Activated CD8-positive, alpha-beta memory T cell treated with anti-CD3 and anti-CD28 coated beads, Interleukin-2, amount 50 U/mL, for 1 hour (primary cell): ENCODE measurements at regions not wholly inside any gene's neighbourhood (a gene's known extent, or its start where the extent isn't known, plus 50 kb on each side); places are given as distances from the start of the nearest gene placed in this dataset.

Experiments
- DNase-seq: peaks from one replicate; pipeline ENCODE4 v3.0.0-alpha.2; 2020; ENCODE audit errors: extremely low read depth

DNA sequence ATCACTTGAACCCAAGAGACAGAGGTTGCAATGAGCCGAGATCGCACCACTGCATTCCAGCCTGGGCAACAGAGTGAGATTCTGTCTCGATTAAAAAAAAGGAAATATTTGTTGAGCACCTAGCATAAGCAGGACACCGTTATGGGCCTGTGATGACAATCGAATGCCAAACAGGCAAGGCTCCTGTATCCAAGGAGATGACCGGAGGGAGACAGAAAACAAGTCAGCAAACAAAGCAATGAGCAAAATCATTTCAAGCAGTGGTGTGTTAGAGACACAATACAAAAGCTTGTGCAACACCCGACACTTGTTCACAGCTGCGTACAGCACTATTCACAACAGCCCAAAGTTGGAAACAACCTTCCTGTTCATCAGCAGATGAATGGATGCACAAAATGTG lies 87.1 kb upstream of the CPEB4 start:
- DNase-seq = no peak

DNA sequence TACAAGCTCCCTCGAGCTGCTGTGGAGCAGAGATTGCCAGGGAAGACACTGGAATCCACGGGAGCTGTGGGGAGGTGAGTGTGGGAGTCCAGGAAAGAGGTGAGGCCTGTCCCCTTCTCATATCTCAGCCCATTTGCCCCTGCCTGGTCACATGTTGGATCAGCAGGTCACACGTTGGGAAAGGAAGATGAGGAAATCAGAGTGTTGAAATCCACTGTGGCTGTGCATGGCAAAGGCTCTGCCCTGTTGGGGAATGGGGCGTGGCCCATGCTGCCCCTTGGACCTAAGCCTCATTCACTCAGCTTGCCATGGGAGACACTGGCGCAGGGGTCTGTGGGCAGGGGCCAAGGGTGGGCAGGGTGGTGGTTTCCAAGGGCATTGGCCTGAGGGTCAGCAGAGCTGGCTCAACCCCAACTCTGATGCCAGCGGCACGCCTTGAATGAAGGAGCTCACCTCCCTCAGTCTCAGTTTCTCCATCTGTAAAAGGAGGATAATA lies 85.4 kb upstream of the CPEB4 start:
- DNase-seq = no peak

DNA sequence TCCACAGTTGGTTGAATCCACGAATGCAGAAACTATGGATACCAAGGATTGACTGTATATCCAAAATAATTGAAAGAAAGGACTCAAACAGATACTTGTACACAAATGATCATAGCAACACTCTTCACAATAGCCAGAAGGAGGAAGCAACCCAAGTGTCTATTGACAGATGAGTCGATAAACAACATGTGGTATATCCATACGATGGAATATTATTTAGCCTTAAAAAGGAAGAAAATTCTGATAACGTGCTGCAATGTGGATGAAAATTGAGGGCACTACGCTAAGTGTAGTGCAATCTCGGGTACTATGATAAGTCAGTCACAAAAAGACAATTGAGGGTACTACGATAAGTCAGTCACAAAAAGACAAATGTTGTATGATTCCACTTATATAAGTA lies 83.6 kb upstream of the CPEB4 start:
- DNase-seq = no peak

DNA sequence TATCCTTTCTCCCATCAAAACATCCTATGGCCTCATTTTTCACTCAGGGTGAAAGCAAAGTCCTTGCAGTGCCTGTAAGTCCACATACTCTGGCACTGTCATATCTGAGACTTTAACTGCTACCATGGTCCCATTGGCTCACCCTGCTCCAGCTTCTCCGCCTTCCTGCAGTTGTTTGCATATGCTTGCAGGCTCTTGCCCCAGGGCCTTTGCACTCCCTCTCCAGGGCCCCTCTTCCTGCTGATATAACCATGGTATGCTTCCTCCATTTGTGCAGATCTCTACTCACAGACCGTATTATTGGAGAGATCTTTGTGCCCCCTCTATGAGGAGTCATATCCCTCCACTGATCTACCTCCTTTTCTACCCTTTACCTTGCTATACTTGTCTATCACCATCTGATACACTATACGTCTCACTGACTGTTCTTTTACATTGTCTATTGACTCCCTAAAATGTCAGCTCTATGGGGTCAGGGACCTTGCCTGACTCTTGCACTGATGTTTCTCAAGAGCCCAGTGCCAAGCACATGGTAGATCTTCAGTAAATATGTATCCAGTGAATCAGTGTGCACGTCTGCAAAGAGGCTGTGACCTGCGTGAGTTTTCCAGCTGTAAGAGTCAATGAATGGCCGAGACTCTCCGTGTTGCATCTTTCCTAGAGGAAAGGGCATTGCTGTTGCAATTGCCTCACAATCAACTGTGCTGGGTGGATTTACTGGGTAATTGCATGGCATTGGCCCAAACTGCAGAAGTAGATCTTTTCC lies 81.7 kb upstream of the CPEB4 start:
- DNase-seq = no peak

- DNase-seq = no peak
These were observed 80.9 kb upstream of the CPEB4 start for GRCh38 chr5:173807181-173807655.

DNA sequence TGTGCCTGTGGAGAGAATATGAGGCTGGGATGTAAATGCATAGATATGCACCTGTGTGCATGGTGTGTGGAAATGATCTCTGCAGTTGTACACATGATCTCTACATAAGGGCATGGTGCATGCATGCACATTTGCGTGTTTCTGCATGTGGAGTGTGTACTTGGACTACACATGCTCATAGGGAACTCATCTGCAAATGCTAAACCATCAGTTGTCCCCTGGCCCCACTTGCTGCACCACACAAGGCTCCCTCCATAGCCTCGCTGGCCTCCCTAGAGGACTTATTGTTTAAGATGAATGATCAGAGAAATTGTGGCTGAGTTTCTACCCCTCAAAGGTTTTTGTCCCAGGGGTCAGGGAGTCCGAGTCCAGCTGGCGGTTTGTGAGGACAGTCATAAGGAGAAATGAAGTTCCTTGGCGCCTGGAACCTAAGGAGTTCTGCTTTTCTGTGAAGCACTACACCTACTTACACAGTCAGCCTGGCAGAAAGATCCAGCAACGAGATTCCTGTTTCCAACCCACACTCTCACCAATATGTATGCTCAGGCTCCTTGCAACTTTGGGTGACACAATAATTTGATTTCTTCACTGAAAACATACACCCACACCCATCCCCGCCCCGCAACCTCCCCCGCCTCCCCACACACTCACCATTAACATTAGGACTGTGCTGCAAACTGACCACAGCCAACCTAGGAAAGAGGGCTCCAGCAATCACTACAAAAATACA lies 79.9 kb upstream of the CPEB4 start:
- no peak for DNase-seq

DNA sequence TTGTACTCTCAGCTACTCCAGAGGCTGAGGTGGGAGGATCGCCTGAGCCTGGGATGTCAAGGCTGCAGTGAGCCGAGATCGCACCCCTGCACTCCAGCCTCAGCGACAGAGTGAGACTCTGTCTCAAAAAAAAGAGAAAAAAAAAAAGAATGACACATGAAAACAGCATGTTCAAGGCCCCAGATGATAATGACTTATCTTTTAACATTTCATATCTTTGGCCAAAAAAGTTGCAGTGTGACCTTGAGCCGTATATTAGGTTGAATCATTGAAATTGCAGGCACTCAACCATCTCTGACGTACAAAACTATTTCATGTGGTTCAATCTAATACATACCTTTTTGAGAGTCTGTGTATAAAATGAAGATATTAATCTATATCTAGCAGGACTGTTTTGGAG lies 79.1 kb upstream of the CPEB4 start:
- DNase-seq = no peak

DNA sequence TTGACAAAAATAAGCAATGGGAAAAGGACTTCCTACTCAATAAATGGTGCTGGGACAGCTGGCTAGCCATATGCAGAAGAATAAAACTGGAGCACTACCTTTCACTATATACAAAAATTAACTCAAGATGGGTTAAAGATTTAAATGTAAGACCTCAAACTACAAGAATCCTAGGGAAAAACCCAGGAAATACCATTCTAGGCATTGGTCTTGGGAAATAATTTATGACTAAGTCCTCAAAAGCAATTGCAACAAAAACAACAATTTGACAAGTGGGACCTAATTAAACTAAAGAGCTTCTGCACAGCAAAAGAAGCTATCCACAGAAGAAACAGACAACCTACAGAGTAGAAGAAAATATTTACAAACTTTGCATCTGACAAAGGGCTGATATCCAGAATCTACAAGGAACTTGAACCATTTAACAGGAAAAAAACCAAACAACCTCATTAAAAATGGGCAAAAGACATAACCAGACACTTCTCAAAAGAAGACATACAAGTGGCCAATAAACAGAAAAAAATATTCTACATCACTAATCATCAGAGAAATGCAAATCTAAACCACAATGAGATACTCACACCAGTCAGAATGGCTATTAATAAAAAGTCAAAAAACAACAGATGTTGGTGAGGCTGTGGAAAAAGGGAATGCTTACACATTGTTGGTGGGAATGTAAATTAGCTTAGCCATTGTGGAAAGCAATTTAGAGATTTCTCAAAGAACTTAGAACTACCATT lies 75.2 kb upstream of the CPEB4 start:
- no peak for DNase-seq

DNA sequence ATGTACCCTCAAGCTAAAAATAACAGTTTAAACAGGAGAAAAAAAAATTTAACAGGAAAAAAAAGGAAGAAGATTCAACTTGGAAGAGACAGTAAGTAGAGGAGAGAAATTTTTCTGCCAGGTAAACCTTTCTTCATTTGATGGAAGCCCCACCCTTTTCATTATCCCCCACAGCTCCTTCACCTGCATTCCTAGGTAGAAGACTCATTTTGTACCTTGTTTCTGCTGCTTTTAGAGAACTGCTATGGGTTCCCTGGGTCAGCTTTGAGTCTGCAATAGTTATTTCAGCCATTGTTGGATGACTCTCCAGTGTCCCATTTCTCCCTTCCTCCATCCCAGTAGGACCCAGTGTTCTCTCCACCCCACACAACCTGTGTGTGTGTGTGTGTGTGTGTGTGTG lies 74.1 kb upstream of the CPEB4 start:
- no peak for DNase-seq

DNA sequence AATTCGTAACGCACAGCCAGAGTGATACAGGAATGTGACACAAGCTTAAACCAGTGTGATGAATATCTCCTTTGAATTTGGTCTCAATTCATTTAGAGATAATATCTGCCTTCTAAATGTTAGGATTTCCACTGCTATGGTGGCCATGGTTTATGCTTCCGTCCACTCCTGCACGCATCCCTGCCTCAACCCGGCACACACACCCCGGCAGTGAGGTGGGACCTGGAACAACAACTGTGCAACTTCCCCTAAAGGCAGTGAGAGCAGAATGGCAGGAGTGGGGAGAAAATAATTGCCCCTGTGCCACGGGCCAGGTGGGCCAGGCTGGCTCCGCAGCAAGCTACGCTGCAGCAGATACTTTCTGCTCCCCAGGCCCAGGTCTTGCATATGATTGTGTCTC lies 72.6 kb upstream of the CPEB4 start:
- no peak for DNase-seq

DNA sequence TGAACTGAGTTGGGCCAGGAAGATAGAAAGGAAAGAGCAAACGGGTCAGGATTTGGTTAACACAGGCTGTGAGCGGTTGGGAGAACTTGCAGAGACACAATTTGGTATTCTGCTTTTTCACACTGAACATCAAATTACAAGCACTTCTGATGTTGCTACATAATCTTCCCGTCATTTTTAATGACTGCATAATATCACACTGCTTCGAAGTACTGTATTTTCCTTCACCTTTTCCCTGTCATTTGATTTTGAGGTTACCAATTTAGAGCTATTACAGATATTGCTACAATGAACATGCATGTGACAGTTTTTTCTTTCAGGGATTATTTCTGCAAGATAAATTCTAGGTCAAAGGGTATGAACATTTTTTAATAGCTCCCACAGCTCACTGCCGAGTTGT lies 71.4 kb upstream of the CPEB4 start:
- DNase-seq = no peak

DNA sequence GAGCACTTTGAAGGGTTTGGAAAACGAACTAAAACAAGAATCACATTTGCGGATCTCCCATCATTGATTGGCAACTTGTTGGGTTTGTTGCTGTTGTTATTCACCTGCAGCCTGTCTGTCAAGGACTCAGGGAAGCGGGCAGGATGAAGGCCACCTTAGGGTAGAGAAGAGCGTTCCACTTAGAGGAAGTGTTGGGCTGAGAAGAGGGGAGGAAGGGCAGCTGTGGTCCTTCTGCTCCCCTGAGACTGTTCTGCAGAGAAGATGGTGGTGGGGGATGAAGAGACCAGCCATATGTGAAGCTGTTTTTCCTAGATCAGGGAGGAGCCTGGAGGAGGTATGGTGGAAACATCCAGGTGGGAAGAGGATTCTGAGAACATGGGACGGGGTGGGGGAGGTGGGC lies 70.6 kb upstream of the CPEB4 start:
- DNase-seq = no peak

DNA sequence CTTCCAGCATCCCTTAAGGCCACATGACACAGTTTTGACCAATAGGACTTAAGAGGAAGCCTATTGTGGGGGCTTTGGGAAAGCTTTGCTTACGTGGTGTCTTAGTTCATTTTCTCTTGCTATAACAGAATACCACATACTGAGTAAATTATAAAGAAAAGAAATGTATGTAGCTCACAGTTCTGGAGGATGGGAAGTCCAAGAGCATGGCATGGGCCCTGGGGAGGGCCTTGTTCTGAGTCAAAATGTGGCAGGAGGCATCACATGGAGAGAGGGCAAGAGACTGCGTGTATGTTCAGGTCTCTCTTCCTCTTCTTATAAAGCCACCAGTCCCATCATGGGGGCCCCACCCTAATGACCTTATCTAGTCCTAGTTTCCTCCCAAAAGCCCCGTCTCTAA lies 68.6 kb upstream of the CPEB4 start:
- DNase-seq = no peak

DNA sequence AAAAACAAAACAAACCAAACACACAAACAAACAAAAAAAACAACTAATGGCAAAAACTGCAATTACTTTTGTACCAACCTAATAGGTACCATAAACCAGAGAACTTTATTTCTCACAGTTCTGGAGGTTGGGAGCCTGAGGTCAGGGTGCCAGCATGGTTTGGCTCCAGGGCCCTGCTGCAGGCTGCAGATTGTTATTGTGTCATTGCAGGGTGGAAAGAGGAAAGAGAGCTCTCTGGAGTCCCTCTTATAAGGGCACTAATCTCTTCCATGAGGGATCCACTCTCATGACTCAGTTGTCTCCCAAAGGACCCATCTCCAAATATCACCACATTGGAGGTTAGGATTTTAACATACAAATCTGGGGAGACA lies 64.9 kb upstream of the CPEB4 start:
- no peak for DNase-seq

DNA sequence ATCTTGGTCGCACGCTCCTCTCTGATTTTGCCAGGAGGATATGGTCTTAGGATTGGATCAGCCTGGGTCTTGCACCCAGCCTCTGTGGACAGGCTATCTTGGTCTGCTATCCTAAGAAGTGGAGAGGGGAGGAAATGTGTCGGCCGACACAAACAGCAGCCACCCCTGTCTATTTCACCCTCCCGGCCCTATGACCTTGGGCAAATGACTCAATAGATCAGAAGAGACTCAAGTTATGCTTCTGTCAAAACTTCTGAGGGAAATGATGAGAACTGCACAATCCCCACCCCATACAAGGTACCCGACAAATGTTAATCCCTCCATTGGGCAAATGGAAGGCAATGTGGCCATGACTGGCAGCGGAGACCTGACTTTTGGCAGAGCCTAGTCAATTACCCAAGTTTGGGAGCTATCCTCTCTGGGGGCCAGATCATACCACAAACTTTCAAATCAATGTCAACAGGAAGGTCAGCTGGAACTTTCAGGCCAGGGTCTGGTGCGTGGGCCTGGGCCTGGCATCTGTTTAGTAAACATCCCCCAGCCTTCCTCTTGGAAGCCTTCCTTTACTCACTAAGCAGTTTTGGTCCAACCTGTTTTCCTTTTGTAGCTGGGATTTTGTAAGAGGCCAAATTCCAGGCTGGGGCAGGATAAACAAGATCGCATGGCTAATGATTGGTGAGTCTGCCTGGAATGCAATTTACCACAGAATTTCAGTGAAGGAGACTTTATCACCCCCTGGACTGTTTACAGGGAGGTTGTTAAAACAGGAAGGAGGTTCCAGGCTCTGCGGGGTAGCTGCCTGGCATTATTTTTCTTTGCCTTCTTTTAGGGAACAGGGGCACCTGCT lies 64.2 kb upstream of the CPEB4 start:
- DNase-seq = no peak

DNA sequence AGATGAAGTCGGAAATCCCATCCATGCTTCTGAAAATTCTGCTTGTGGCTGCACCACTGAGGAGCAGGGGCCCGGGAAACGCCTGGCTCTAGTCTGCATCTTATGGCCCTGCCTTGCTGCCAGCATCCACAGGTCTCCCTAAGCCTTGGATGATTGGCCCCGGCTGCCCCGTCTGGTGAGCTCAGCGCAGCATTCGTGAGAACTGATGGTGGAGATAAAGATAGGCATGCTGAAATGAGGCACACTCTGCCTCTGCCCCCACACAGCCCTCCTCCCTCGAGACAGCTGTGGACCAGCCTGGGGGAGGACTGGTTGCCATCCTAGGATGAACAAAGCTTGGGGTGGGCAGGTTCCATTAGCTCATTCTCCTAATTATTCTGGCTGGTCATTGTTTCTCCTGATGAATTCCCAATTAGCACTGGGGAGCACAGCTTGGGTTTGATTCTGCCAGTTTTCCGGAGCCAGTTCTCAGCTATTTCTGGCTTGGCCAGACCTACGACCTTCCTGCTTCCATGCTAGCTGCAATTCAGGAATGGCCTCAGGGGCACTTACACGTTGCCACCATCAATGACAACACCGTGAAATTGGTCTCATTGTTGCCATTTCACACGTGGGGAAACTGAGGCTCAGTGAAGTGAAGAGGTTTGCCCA lies 62.8 kb upstream of the CPEB4 start:
- no peak for DNase-seq

GRCh38 chr5:173826086-173826427 lies 62.1 kb upstream of the CPEB4 start:
- DNase-seq = no peak

GRCh38 chr5:173826428-173827350 lies 61.5 kb upstream of the CPEB4 start:
- no peak for DNase-seq

GRCh38 chr5:173828952-173829351 lies 59.2 kb upstream of the CPEB4 start:
- DNase-seq = no peak

GRCh38 chr5:173829826-173830225 lies 58.3 kb upstream of the CPEB4 start:
- DNase-seq = no peak
